HAP-1 (cell line): ENCODE measurements at regions not wholly inside any gene's neighbourhood (a gene's known extent, or its start where the extent isn't known, plus 50 kb on each side); places are given as distances from the start of the nearest gene placed in this dataset.

Experiments used
- DNase-seq, 2 experiments: peaks; one replicate each; pipeline ENCODE4 v3.0.0-alpha.2; 2016 to 2020; ENCODE audit warnings: low spot score in 2 of 2
- H3K27me3 ChIP-seq: fragments of 250-450 bp; sonication (Bioruptor Pico); 2 replicates; pipeline ENCODE4 v1.5.1; 2020; ENCODE audit warnings: low read depth, mild to moderate bottlenecking, moderate library complexity
- H3K36me3 ChIP-seq: fragments of 250-450 bp; sonication (Bioruptor Pico); replicated peaks from 2 replicates; pipeline ENCODE4 v1.5.1; 2020; ENCODE audit warnings: mild to moderate bottlenecking
- H3K4me1 ChIP-seq: fragments of 250-450 bp; sonication (Bioruptor Pico); 2 replicates; pipeline ENCODE4 v1.5.1; 2020; ENCODE audit warnings: mild to moderate bottlenecking
- H3K4me3 ChIP-seq: fragments of 250-450 bp; sonication (Bioruptor Pico); 2 replicates; pipeline ENCODE4 v1.5.1; 2020; ENCODE audit warnings: mild to moderate bottlenecking, moderate library complexity
- H3K9me3 ChIP-seq: fragments of 250-450 bp; sonication (Bioruptor Pico); 2 replicates; pipeline ENCODE4 v1.5.1; 2020; ENCODE audit warnings: mild to moderate bottlenecking, moderate library complexity
- in situ Hi-C: fragments of 300-500 bp; cut with MboI; formaldehyde crosslinking; loops from 3 replicates; pipeline ENCODE4 v1.14.3; 2020; ENCODE audit warnings: low sequenced_read_pairs, inconsistent platforms, mixed read lengths

DNA sequence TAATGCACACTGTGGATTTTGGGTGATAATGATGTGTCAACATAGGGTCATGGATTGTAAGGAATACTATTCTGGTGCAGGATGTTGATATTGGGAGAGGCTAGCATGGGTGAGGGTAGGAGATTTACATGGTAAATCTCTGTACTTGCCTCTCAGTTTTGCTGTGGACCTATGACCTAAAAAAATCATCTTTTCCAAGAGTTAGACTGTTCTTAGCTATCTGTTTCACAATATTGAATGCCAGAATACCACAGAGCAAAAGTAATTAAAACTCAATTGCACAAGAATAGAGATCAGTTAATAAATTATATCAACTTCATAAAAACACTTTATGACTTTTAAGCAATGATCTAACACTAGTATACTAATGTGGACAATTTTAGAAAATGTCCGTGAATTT lies 651.6 kb downstream of the HTR1A start:
- no peak overlapping the region for H3K4me3 ChIP-seq
- DNase-seq = no peak
- H3K9me3 ChIP-seq = no peaks in the 10 kb centered on the region
- in situ Hi-C loops = no loop called here
- H3K36me3 ChIP-seq = no peaks in the 10 kb centered on the region
- no peaks in the 10 kb centered on the region for H3K27me3 ChIP-seq
- no peaks in the 10 kb centered on the region for H3K4me1 ChIP-seq

DNA sequence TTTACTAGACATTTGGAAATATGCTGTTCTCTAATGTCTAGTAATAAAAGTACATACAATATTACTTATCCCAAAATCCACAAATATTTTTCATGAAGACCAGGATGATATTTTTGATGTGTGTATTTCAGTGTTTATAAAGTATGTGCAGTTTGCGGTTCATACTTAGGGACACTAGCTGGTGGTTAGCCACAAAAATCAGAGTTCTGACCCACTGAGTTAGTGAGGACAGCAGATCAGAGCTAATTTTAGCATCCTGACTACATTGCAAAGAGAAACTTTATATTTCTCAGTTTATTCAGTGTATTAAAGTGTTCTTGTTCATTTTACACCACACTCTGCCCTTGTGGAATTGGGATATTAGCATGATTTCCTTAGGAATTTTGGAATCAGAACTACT lies 655.3 kb downstream of the HTR1A start:
- Histone ChIP-seq H3K27me3 (no peaks in the 10 kb centered on the region), H3K4me1 (no peaks in the 10 kb centered on the region), H3K9me3 (no peaks in the 10 kb centered on the region), H3K4me3 (no peak overlapping the region), H3K36me3 (no peaks in the 10 kb centered on the region)
- DNase-seq = no peak
- in situ Hi-C loops = no loop called here

DNA sequence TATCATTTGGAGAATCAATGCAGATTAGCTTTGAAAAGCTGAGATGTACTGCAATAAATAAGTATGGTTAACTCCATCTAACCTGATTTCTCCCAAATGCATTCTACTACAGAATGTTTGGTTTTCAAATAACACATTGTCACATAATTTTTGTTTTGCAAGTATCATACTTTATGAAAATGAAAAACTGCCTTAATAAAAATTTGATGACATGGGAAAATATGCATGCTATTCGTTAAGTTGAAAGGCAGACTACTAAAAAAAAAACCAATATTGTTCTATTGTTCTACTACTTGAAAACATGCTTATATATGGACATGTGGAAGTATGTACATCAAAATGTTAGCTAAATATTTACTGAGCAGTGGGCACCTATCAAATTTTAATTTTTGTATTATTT lies 668.9 kb downstream of the HTR1A start:
- Histone ChIP-seq H3K9me3 (no peaks in the 10 kb centered on the region), H3K36me3 (no peaks in the 10 kb centered on the region), H3K4me1 (no peaks in the 10 kb centered on the region), H3K4me3 (no peak overlapping the region), H3K27me3 (no peaks in the 10 kb centered on the region)
- in situ Hi-C loops = no loop called here
- no peak for DNase-seq

DNA sequence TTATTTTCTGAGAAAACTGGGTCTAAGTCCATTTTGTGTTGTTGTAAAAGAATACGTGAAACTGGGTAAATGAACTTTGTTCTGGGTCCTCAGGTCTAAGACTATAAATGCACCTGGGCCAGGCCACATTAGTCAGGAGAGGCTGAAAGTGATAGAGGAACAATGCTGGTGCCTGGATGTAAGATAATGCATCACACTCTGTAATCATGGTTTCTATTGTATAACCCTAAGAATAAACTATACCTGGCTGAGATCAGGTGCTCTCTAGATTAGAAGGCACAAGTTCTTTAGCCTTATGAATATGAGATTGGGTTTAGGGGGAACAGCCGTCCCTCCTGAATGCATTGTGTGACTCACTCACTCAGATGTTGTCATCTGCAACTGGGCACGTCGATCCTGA lies 675.5 kb downstream of the HTR1A start:
- H3K27me3 ChIP-seq = no peaks in the 10 kb centered on the region
- no peaks in the 10 kb centered on the region for H3K4me1 ChIP-seq
- H3K4me3 ChIP-seq = no peak overlapping the region
- DNase-seq = no peak
- H3K9me3 ChIP-seq = no peaks in the 10 kb centered on the region
- in situ Hi-C loops = no loop called here
- no peaks in the 10 kb centered on the region for H3K36me3 ChIP-seq

DNA sequence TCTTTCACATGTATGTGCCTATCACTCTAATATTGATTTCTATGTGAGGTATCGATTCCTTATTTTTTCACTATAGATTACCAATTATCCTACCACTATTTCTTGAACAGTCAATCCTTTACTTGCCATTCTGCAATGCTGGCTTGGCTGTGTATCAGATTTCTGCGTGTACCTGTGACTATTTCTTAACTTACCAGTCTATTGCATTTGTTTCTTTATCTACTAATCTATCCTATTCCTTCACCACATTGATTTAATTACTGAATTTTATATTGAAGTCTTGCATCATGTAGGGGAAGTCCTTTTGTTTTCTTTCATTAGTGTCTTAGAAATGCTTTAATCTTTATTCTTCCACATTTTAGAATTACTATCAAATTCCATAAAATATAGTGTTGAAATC lies 684.8 kb downstream of the LRRC70 start:
- Histone ChIP-seq H3K4me3 (no peak overlapping the region), H3K27me3 (no peaks in the 10 kb centered on the region), H3K9me3 (no peaks in the 10 kb centered on the region), H3K4me1 (no peaks in the 10 kb centered on the region), H3K36me3 (no peaks in the 10 kb centered on the region)
- in situ Hi-C loops = no loop called here
- DNase-seq = no peak

DNA sequence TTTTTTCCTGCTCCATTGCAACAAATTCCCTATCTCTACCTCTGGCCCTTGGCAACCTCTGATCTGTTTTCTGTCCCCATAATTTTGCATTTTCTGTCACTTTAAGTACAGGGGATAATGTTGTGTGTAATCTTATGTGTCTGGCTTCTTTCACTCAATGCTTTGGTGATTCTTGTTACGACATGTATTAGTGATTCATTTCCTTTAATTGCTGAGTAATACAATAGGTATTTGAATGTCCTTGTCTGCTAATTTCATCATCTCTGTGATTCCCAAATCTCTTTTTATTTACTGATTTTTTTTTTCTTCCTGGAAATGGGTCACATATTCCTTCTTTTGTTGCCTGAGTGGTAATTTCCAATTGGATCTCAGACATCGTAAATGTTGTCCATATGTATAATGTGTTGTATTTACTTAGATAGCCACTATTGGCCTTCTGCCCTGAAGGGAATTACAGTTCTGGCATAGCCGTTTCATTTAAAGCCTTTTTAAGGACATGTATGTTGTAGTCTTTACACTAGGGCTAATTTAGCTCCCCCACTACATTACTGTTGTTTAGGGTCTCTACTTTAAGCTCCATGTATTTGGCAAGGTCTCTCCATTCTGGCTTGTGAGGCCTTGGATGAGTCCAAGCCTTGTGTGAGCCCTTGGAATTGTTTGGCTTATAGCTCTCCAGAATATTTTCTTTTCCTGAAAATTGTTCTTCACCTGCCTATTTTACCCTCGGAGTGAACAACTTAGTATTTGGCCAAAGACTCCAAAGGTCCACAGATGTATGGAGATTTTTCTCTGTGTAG lies 683.8 kb downstream of the LRRC70 start:
- DNase-seq = no peak
- Histone ChIP-seq H3K9me3 (no peaks in the 10 kb centered on the region), H3K4me3 (no peak overlapping the region), H3K27me3 (no peaks in the 10 kb centered on the region), H3K4me1 (no peaks in the 10 kb centered on the region), H3K36me3 (no peaks in the 10 kb centered on the region)
- in situ Hi-C loops = no loop called here

DNA sequence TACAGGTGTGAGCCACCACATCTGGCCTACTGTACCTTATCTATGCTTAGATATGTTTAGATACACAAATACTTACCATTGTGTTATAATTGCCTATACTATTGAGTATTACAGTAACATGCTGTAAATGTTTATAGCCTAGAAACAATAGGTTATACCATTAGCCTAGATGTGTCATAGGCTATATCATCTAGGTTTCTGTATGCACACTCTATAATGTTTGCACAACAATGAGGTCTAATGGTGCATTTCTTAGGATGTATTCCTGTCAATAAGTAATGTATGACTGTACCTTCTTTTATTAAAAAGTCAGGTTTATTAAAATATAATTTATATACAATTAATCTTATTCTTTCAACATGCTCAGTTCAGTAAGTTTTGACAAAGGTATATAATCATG lies 683.1 kb downstream of the LRRC70 start:
- in situ Hi-C loops = no loop called here
- Histone ChIP-seq H3K9me3 (no peaks in the 10 kb centered on the region), H3K4me3 (no peak overlapping the region), H3K27me3 (no peaks in the 10 kb centered on the region), H3K36me3 (no peaks in the 10 kb centered on the region), H3K4me1 (no peaks in the 10 kb centered on the region)
- DNase-seq = no peak

DNA sequence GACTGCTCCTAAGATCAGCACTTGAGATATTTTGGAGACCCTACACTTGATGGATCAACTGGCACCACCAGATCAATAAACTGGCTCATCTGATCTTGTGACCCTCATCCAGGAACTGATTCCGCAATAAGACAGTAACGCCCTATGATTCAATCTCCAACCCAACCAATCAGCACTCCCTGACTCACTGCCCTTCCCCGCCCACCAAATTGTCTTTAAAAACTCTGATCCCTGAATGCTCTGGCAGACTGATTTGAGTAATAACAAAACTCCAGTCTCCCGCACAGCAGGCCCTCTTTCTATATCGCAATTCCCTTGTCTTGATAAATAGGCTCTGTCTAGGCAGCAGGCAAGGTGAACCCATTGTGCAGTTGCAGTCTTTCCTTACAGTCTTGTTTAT lies 677.0 kb downstream of the LRRC70 start:
- in situ Hi-C loops = no loop called here

DNA sequence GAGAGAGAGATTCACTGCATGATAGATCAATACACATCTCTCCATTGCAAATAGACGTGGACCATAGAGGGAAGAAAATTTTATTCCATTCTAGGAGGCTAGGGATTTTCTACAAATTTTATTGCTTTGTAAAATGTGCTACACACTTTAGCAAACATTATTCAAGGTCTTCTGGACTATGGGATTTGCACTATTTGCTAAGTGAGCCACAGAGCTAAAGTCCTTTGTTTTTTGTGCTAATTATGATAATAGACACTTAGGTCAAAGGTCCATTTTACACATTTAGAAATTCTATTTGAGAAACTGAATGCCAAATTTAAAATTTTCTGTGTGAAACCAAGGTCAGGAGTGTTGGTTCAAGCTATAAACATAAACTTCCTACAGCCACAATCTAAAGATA lies 672.3 kb downstream of the LRRC70 start:
- in situ Hi-C loops = no loop called here

More for the DNA sequence above, 677.0 kb downstream of the LRRC70 start:
- no peak for DNase-seq
- Histone ChIP-seq H3K36me3 (no peaks in the 10 kb centered on the region), H3K4me3 (no peak overlapping the region), H3K9me3 (no peaks in the 10 kb centered on the region; the same call in 1 of the 2 replicates), H3K4me1 (no peaks in the 10 kb centered on the region), H3K27me3 (no peaks in the 10 kb centered on the region)

DNA sequence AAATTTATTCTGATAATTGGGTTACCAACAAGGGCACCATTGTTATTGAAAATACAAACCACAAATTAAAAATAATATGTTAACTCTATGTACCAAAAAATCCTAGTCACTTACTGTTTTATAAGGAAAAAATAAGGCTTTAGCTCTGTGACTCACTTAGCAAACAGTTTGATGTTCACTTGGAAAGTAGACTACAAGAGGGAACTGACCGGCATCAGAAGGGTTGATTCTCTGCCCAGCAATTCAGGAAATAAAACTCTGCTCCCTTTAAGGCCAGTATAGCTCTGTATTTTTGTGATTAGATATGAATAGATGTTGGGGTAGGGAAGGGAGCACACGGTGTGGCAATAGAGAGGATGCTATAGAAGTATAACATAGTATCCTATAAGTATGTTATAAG lies 671.3 kb downstream of the LRRC70 start:
- Histone ChIP-seq H3K4me1 (no peaks in the 10 kb centered on the region), H3K27me3 (no peaks in the 10 kb centered on the region), H3K4me3 (no peak overlapping the region), H3K9me3 (no peaks in the 10 kb centered on the region; the same call in 1 of the 2 replicates), H3K36me3 (no peaks in the 10 kb centered on the region)
- in situ Hi-C loops = no loop called here
- DNase-seq = no peak

More for the DNA sequence above, 672.3 kb downstream of the LRRC70 start:
- Histone ChIP-seq H3K36me3 (no peaks in the 10 kb centered on the region), H3K27me3 (no peaks in the 10 kb centered on the region), H3K4me1 (no peaks in the 10 kb centered on the region), H3K4me3 (no peak overlapping the region), H3K9me3 (no peaks in the 10 kb centered on the region; the same call in 1 of the 2 replicates)
- DNase-seq = no peak

DNA sequence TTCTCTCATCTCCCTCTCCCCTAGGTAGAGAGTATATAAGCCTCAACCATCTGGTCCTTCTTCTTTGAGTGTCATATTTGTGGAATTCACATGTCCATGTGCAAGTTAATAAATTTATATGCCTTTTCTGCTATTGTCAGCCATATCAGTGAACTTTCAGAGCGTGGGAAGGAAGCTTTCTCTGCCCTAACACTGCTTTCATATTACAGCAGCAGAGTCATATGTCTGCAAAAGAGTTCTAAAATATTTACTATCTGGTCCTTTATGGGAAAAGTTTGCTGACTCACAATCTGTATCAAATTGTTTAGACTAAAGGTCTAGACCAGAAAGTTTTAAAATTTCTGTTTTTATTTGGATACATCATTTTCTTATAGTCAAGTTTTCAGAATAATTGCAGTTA lies 669.0 kb downstream of the LRRC70 start:
- Histone ChIP-seq H3K9me3 (no peaks in the 10 kb centered on the region; the same call in 1 of the 2 replicates), H3K4me3 (no peak overlapping the region), H3K27me3 (no peaks in the 10 kb centered on the region), H3K4me1 (no peaks in the 10 kb centered on the region), H3K36me3 (no peaks in the 10 kb centered on the region)
- in situ Hi-C loops = no loop called here
- no peak for DNase-seq

DNA sequence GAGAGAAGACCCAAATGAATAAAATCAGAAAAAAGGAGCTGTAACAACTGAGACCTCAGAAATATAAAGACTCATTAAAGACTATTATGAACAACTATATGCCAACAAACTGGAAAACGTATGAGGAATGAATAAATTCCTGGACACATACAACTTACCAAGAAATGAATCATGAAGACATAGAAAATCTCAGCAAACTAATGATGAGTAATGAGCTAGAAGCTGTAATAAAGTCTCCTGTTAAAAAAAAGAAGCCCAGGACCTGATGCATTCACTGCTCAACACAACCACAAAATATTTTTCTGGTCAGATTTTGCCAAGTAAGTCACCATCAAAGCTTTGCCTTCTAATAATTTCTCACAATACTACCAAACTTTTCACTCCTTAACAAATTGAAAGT lies 666.7 kb downstream of the LRRC70 start:
- in situ Hi-C loops = no loop called here
- no peak for DNase-seq
- H3K27me3 ChIP-seq = no peaks in the 10 kb centered on the region
- H3K36me3 ChIP-seq = no peaks in the 10 kb centered on the region
- H3K4me3 ChIP-seq = no peak overlapping the region
- H3K4me1 ChIP-seq = no peaks in the 10 kb centered on the region
- no peaks in the 10 kb centered on the region for H3K9me3 ChIP-seq

DNA sequence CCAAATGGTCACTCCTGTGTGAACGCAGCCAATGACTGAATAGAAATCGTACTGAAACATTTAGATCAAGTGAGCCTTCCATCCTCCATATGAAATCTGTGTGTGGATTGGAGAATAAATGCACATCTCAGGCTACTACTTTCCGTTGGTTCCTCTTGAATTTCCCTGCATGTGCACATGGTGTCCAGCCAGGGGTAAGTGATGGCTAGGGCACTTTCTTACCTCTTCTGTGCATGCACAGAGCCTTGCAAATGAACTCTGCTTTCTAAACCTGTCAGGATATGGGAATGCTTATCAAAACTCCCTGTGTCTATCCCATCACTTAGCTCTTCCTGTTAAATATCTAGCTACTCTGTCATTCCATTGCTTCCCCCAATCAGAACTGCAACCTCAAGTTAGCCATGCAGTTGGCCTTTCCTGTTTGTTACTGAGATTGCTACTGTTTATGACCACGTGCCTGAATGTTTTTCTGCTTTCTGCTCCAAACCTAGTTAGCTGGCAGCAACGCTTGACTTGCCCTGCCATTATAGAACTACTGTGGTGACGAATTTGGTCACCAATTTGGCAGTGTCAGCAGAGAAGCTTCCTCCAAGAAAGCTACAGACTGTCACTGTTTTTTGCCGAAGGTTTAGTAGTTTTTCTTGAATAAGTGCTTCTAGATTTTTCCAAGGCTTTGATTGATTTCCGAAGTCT lies 661.6 kb downstream of the LRRC70 start:
- Histone ChIP-seq H3K27me3 (no peaks in the 10 kb centered on the region), H3K36me3 (no peaks in the 10 kb centered on the region), H3K4me1 (no peaks in the 10 kb centered on the region), H3K9me3 (no peaks in the 10 kb centered on the region), H3K4me3 (no peak overlapping the region)
- in situ Hi-C loops = no loop called here
- DNase-seq = no peak

DNA sequence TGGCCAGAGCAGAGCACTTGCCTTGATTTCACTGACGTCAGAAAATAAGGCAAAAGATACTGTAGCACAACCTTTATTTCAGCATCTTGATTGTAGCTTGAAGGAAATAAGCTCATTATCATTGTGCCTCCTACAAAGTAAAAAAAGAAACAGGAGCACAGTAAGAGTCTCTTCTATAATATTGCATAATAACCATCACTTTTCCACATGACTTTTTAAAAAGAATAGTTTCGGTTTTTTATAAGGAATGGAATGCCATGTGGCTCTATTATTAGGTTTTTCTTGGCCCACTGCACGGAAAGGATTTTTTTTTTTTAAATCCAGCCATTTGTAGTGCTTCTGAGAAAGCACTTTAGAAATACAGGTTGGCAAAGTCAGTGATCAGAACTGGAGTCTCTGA lies 655.3 kb downstream of the LRRC70 start:
- in situ Hi-C loops = no loop called here
- no peaks in the 10 kb centered on the region for H3K9me3 ChIP-seq
- no peak overlapping the region for H3K4me3 ChIP-seq
- no peaks in the 10 kb centered on the region; the same call in 1 of the 2 replicates for H3K27me3 ChIP-seq
- no peaks in the 10 kb centered on the region for H3K36me3 ChIP-seq
- DNase-seq = no peak
- no peaks in the 10 kb centered on the region for H3K4me1 ChIP-seq
